ENCODE measurements at regions not wholly inside any gene's neighbourhood (a gene's known extent, or its start where the extent isn't known, plus 50 kb on each side); places are given as distances from the start of the nearest gene placed in this dataset.

DNA sequence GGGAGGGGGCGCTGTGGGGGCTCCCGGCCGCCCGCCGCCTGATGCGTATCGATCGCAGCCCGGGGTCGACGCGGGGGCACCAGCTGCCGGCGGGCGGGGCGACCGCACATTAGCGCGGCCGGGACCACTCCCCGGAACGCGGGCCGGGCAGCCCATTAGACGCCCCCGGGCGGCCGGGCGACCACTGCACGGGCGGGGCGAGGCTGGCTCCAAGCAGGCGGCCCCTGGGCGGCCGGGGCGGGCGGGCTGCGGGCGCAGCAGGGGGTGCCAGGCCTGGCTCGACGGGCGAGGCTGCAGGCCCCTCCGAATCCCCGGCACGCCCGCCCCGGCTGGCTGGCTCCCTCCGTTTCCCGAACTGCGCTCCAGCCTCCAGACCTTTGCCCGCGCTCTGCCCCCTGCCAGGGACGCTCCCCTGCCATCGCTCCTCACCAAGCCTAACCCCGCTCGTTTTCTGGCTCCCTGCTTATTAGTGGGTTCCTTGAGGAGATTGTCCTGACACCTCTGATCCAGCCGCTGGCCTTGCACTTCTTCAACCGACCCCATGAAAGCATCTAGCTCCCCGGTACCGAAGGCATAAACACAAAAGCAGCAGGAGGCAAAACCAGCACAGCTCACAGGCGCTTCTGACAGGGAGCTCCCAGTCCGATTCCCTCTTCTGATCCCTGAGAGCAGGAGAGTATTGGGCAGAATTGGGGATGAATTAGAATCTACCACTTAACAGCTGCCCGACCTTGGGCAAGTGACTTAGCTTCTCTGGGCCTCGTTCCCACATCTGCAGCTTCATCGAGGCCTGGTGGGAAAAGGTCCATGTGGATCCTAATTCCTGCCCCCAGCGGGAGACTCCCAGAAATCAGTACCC lies 92.6 kb upstream of the CASZ1 start:
- 23% methylated on average over 59 of the region's 66 CpGs for WGBS (ENCODE audit: insufficient coverage)
- Histone ChIP-seq H3K4me3 (ENCODE audit: control insufficient read depth in 1 of 7, extremely low read depth in 1 of 7, insufficient read depth in 4 of 7, low read depth in 2 of 7, low read length in 6 of 7) (peak overlapping the region in 1 of 7 experiments; percentile 5), H3K4me1 (ENCODE audit: control extremely low read depth in 1 of 4, control insufficient read depth in 4 of 4, insufficient read depth in 4 of 4, low read length in 3 of 4) (peaks cover 0 to 17% (median 3%) of the 10 kb centered on the region in 4 experiments), H3K27ac (ENCODE audit: insufficient read depth in 1 of 2, low read depth in 1 of 2, low read length in 2 of 2, poor library complexity in 1 of 2, severe bottlenecking in 2 of 2) (no peak overlapping the region), H3K36me3 (ENCODE audit: control insufficient read depth in 4 of 4, insufficient read depth in 4 of 4, low read length in 3 of 4) (no peaks in the 10 kb centered on the region), H3K27me3 (replicated peaks in 2 of 5; ENCODE audit: control insufficient read depth in 4 of 5, insufficient read depth in 5 of 5, low read length in 4 of 5) (peaks cover 0 to 44% (median 14%) of the 10 kb centered on the region in 5 experiments), H3K9me3 (ENCODE audit: control extremely low read depth in 1 of 5, control insufficient read depth in 4 of 5, insufficient read depth in 2 of 5, low read depth in 1 of 5, low read length in 4 of 5) (no peaks in the 10 kb centered on the region)
- ChIA-PET CTCF (interaction anchor here (1.0 to 1.6 kb wide), 6 partner anchors 10 to 490 kb away, joined by 3 to 7 read pairs (median 4); partner anchors contain the start of gene PGD), POLR2A (no interaction called here)
- DNase-seq, result peak in 1 of 3 donors; percentile 18

DNA sequence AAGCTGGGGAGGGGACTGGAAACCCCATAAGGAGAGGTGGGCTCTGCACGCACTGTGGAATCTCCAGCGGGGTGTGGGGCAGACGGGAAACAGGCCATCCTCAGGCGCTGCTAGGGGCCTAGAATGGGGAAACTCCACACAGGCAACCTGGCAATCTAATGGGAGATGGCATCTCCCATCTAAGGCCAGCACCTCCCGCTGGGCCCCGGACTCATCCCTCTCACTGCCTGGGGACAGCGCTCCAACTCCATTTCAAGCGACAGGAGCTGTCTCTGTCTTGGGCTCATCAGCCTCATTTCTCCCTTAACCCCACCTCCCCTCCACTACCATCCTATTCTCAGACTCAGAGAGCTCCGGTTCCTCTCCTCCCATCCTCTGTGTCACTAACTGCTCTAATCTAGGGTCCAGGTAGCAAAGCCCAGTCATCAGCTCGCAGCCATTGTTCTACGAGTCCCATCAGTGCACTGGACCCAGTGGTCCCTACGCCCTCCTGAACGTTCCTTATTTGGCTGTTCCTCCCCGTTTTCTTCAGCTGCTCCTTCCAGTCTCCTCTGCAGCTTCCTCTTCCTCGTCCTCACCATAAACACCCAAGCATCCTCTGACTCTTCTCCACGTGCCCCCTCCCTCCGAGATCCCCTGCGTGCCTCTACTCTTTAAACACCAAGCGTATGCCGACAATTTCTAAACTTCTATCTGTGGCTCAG lies 93.4 kb upstream of the CASZ1 start:
- peaks cover 0 to 17% (median 3%) of the 10 kb centered on the region in 4 experiments for H3K4me1 ChIP-seq (ENCODE audit: control extremely low read depth in 1 of 4, control insufficient read depth in 4 of 4, insufficient read depth in 4 of 4, low read length in 3 of 4)
- ChIA-PET CTCF (interaction anchor here (1.0 to 1.6 kb wide), 5 partner anchors 11 to 491 kb away, joined by 3 to 7 read pairs (median 3); partner anchors contain the start of gene PGD), POLR2A (no interaction called here)
- no peaks in the 10 kb centered on the region for H3K36me3 ChIP-seq (ENCODE audit: control insufficient read depth in 4 of 4, insufficient read depth in 4 of 4, low read length in 3 of 4)
- no peak overlapping the region for H3K27ac ChIP-seq (ENCODE audit: insufficient read depth in 1 of 2, low read depth in 1 of 2, low read length in 2 of 2, poor library complexity in 1 of 2, severe bottlenecking in 2 of 2)
- H3K27me3 ChIP-seq (replicated peaks in 2 of 5; ENCODE audit: control insufficient read depth in 4 of 5, insufficient read depth in 5 of 5, low read length in 4 of 5), result peaks cover 0 to 44% (median 14%) of the 10 kb centered on the region in 5 experiments
- peak in 1 of 3 donors; percentile 15 for DNase-seq
- H3K4me3 ChIP-seq (ENCODE audit: control insufficient read depth in 1 of 7, extremely low read depth in 1 of 7, insufficient read depth in 4 of 7, low read depth in 2 of 7, low read length in 6 of 7), result no peak overlapping the region
- H3K9me3 ChIP-seq (ENCODE audit: control extremely low read depth in 1 of 5, control insufficient read depth in 4 of 5, insufficient read depth in 2 of 5, low read depth in 1 of 5, low read length in 4 of 5), result no peaks in the 10 kb centered on the region
- 64% methylated on average over 16 of the region's 20 CpGs for WGBS (ENCODE audit: insufficient coverage)

DNA sequence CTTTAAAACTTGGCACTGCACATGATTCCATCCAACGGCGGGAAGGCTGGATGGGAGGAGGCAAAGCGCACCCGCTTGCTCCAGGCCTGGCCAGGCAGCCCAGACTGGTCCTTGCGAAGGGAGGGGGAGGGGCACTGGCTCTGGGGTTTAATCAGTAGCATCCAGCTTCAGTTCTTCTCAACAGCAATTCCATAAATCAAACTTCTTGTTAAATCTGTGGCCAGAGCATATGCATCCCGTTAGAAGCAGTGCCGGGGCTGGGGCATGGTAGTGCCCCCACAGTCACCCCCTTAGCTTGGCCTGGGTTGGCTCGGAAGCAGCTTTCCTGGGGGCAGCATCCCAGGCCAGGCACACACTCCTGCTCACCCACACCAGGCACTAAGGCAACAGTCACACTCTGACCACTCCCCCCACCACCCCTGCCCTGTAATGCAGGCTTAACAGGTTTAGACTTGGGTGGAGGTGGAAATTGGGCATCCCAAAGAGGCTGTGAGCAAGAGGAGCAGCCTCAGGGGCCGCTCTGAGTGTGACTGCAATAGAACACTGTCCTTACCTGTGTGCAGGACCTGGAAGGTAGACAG lies 94.1 kb upstream of the CASZ1 start:
- 29% methylated on average over 8 of the region's 9 CpGs for WGBS (ENCODE audit: insufficient coverage)
- Histone ChIP-seq H3K4me3 (ENCODE audit: control insufficient read depth in 1 of 7, extremely low read depth in 1 of 7, insufficient read depth in 4 of 7, low read depth in 2 of 7, low read length in 6 of 7) (no peak overlapping the region), H3K27me3 (replicated peaks in 2 of 5; ENCODE audit: control insufficient read depth in 4 of 5, insufficient read depth in 5 of 5, low read length in 4 of 5) (peaks cover 0 to 43% (median 14%) of the 10 kb centered on the region in 5 experiments), H3K27ac (ENCODE audit: insufficient read depth in 1 of 2, low read depth in 1 of 2, low read length in 2 of 2, poor library complexity in 1 of 2, severe bottlenecking in 2 of 2) (no peak overlapping the region), H3K36me3 (ENCODE audit: control insufficient read depth in 4 of 4, insufficient read depth in 4 of 4, low read length in 3 of 4) (no peaks in the 10 kb centered on the region), H3K9me3 (ENCODE audit: control extremely low read depth in 1 of 5, control insufficient read depth in 4 of 5, insufficient read depth in 2 of 5, low read depth in 1 of 5, low read length in 4 of 5) (no peaks in the 10 kb centered on the region), H3K4me1 (ENCODE audit: control extremely low read depth in 1 of 4, control insufficient read depth in 4 of 4, insufficient read depth in 4 of 4, low read length in 3 of 4) (peaks cover 0 to 17% (median 3%) of the 10 kb centered on the region in 4 experiments)
- POLR2A ChIA-PET, result no interaction called here
- CTCF ChIA-PET, result interaction anchor here (1.3 to 1.6 kb wide), 4 partner anchors 10 to 24 kb away, joined by 3 to 7 read pairs (median 4); no protein-coding TSS in a partner anchor
- DNase-seq, result peak in 2 of 3 donors; percentile 43 to 66

DNA sequence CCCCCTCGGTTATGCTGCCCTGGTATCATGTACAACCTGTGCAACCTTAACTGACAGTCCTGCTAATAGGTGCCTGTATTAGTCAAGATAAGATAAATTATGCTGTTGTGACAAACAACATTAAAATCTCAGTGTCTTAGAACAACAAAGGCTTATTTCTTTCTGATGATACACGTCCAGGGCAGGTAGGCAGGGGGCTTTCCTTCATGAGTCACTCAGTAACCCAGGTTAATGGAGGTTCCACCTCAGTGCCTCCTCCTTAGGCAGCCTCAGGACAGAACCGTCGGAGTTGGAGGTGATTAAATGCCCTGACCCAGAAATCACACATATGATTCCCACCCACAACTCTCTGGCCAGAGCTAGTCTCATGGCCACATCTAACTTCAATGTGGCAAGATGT lies 94.6 kb upstream of the CASZ1 start:
- Histone ChIP-seq H3K36me3 (ENCODE audit: control insufficient read depth in 4 of 4, insufficient read depth in 4 of 4, low read length in 3 of 4) (no peaks in the 10 kb centered on the region), H3K27me3 (replicated peaks in 2 of 5; ENCODE audit: control insufficient read depth in 4 of 5, insufficient read depth in 5 of 5, low read length in 4 of 5) (peaks cover 0 to 42% (median 14%) of the 10 kb centered on the region in 5 experiments), H3K9me3 (ENCODE audit: control extremely low read depth in 1 of 5, control insufficient read depth in 4 of 5, insufficient read depth in 2 of 5, low read depth in 1 of 5, low read length in 4 of 5) (no peaks in the 10 kb centered on the region), H3K27ac (ENCODE audit: insufficient read depth in 1 of 2, low read depth in 1 of 2, low read length in 2 of 2, poor library complexity in 1 of 2, severe bottlenecking in 2 of 2) (no peak overlapping the region), H3K4me3 (ENCODE audit: control insufficient read depth in 1 of 7, extremely low read depth in 1 of 7, insufficient read depth in 4 of 7, low read depth in 2 of 7, low read length in 6 of 7) (no peak overlapping the region), H3K4me1 (ENCODE audit: control extremely low read depth in 1 of 4, control insufficient read depth in 4 of 4, insufficient read depth in 4 of 4, low read length in 3 of 4) (peaks cover 0 to 17% (median 3%) of the 10 kb centered on the region in 4 experiments)
- ChIA-PET CTCF (interaction anchor here (1.3 kb wide), 1 partner anchor 24 kb away, joined by 4 read pairs; no protein-coding TSS in a partner anchor), POLR2A (no interaction called here)
- DNase-seq, result no peak
- 79% methylated on average over 3 of the region's 4 CpGs for WGBS (ENCODE audit: insufficient coverage)

DNA sequence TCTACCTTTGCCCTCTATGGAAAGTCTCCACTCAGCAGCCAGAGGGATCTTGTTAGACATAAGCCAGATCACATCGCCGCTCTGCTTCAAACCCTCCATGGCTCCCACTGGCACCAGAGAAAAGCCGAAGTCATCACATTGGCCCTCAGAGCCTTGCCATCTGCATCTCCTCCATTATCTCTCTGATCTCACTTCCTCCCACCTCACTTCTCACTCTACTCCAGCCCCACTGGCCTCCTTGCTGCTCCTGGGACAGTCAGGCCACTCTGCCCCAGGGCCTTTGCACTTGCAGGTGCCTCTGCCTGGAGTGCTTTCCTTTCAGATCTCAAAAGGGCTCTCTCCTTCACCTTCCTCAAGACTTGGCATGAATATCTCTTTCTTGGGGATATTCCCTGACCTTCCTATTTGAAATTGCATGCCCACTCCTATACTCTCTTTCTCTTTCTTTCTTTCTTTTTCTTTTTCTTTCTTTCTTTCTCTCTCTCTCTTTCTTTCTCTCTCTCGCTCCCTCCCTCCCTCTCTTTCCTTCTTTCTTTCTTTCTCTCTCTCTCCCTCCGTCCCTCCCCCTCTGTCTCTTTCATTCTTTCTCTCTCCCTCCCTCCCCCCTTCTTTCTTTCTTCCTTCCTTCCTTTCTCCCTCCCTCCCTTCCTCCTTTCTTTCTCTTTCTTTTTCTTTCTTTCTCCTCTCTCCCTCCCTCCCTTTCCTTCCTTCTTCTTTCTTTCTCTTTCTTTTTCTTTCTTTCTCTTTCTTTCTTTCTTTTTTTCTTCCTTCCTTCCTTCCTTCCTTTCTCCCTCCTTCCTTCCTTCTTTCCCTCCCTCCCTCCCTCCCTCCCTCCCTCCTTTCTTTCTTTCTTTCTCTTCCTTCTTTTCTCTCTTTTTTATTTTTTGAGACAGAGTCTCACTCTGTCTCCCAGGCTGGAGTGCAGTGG lies 96.0 kb upstream of the CASZ1 start:
- Histone ChIP-seq H3K27me3 (replicated peaks in 2 of 5; ENCODE audit: control insufficient read depth in 4 of 5, insufficient read depth in 5 of 5, low read length in 4 of 5) (peaks cover 0 to 33% (median 10%) of the 10 kb centered on the region in 5 experiments), H3K27ac (ENCODE audit: insufficient read depth in 1 of 2, low read depth in 1 of 2, low read length in 2 of 2, poor library complexity in 1 of 2, severe bottlenecking in 2 of 2) (no peak overlapping the region), H3K4me1 (ENCODE audit: control extremely low read depth in 1 of 4, control insufficient read depth in 4 of 4, insufficient read depth in 4 of 4, low read length in 3 of 4) (peaks cover 0 to 19% (median 3%) of the 10 kb centered on the region in 4 experiments), H3K36me3 (ENCODE audit: control insufficient read depth in 4 of 4, insufficient read depth in 4 of 4, low read length in 3 of 4) (no peaks in the 10 kb centered on the region), H3K4me3 (ENCODE audit: control insufficient read depth in 1 of 7, extremely low read depth in 1 of 7, insufficient read depth in 4 of 7, low read depth in 2 of 7, low read length in 6 of 7) (no peak overlapping the region), H3K9me3 (ENCODE audit: control extremely low read depth in 1 of 5, control insufficient read depth in 4 of 5, insufficient read depth in 2 of 5, low read depth in 1 of 5, low read length in 4 of 5) (no peaks in the 10 kb centered on the region)
- ChIA-PET POLR2A (interaction anchor here (0.6 kb wide), 1 partner anchor 180 kb away, joined by 4 read pairs; no protein-coding TSS in a partner anchor), CTCF (no interaction called here)
- WGBS (ENCODE audit: insufficient coverage), result 92% methylated on average over 5 of the region's 5 CpGs
- no peak for DNase-seq

DNA sequence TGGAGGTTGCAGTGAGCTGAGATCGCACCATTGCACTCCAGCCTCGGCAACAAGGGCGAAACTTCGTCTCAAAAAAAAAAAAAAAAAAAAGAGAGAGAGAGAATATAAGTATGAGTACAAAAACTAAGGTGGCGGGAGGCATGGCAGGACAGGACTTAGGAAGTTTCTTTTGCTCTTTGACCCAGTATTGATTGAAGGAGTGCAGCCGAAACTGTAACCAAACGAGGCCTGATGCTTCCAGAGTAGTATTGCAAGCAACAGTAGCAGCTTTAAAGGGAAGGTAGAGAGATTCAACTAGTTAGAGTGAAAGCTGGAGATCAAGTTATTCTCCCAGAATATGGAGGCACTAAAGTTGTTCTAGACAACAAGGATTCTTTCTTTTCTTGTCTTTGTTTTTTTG lies 99.2 kb upstream of the CASZ1 start:
- H3K27ac ChIP-seq (ENCODE audit: insufficient read depth in 1 of 2, low read depth in 1 of 2, low read length in 2 of 2, poor library complexity in 1 of 2, severe bottlenecking in 2 of 2), result no peak overlapping the region
- H3K36me3 ChIP-seq (ENCODE audit: control insufficient read depth in 4 of 4, insufficient read depth in 4 of 4, low read length in 3 of 4), result no peaks in the 10 kb centered on the region
- peaks cover 0 to 5% (median 3%) of the 10 kb centered on the region in 5 experiments for H3K27me3 ChIP-seq (replicated peaks in 2 of 5; ENCODE audit: control insufficient read depth in 4 of 5, insufficient read depth in 5 of 5, low read length in 4 of 5)
- ChIA-PET POLR2A (no interaction called here), CTCF (no interaction called here)
- WGBS (ENCODE audit: insufficient coverage), result 96% methylated on average over 5 of the region's 7 CpGs
- DNase-seq, result no peak
- H3K9me3 ChIP-seq (ENCODE audit: control extremely low read depth in 1 of 5, control insufficient read depth in 4 of 5, insufficient read depth in 2 of 5, low read depth in 1 of 5, low read length in 4 of 5), result no peaks in the 10 kb centered on the region
- peaks cover 0 to 23% (median 17%) of the 10 kb centered on the region in 4 experiments for H3K4me1 ChIP-seq (ENCODE audit: control extremely low read depth in 1 of 4, control insufficient read depth in 4 of 4, insufficient read depth in 4 of 4, low read length in 3 of 4)
- no peak overlapping the region for H3K4me3 ChIP-seq (ENCODE audit: control insufficient read depth in 1 of 7, extremely low read depth in 1 of 7, insufficient read depth in 4 of 7, low read depth in 2 of 7, low read length in 6 of 7)
